ENCODE measurements at regions not wholly inside any gene's neighbourhood (a gene's known extent, or its start where the extent isn't known, plus 50 kb on each side); places are given as distances from the start of the nearest gene placed in this dataset.

DNA sequence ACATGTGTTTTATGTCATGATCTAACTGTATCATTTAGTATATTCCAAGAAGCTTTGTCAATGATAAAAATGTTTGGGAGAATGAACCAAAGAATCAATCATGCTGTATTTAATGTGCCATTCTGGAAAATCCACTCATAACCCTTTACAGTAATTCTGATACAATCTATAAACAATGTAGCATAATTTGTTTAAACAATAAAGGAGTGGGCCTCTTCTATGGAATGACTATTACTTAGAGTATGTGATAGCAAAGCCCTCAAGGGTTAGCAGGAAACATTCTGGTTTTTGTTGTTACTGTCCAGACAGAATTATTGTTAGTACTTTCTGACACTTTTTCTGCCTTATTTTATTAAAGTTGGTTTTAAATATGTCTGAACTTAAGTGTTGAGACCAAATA lies 1073.1 kb downstream of the SLITRK5 start:
- TF ChIP-seq, protein P1, sequence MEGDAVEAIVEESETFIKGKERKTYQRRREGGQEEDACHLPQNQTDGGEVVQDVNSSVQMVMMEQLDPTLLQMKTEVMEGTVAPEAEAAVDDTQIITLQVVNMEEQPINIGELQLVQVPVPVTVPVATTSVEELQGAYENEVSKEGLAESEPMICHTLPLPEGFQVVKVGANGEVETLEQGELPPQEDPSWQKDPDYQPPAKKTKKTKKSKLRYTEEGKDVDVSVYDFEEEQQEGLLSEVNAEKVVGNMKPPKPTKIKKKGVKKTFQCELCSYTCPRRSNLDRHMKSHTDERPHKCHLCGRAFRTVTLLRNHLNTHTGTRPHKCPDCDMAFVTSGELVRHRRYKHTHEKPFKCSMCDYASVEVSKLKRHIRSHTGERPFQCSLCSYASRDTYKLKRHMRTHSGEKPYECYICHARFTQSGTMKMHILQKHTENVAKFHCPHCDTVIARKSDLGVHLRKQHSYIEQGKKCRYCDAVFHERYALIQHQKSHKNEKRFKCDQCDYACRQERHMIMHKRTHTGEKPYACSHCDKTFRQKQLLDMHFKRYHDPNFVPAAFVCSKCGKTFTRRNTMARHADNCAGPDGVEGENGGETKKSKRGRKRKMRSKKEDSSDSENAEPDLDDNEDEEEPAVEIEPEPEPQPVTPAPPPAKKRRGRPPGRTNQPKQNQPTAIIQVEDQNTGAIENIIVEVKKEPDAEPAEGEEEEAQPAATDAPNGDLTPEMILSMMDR (IDR thresholded peaks at IDR 0.05; ENCODE audit: low read depth, low read length, missing input control): no peak
- TF ChIP-seq SP1 (IDR thresholded peaks at IDR 0.05) (no peak), GABPA (IDR thresholded peaks at IDR 0.05 in 1 of 2, conservative IDR thresholded peaks at IDR 0.05 in 1 of 2) (no peak), RAD21 (IDR thresholded peaks at IDR 0.05) (no peak), YY1 (IDR thresholded peaks at IDR 0.05) (no peak), RXRA (IDR thresholded peaks at IDR 0.05) (no peak), HNF4G (IDR thresholded peaks at IDR 0.05) (no peak), NR2F2 (IDR thresholded peaks at IDR 0.05) (no peak), FOXA1 (IDR thresholded peaks at IDR 0.05) (no peak), HNF4A (conservative IDR thresholded peaks at IDR 0.05) (no peak), JUND (IDR thresholded peaks at IDR 0.05) (no peak)
- TF ChIP-seq, protein P2, sequence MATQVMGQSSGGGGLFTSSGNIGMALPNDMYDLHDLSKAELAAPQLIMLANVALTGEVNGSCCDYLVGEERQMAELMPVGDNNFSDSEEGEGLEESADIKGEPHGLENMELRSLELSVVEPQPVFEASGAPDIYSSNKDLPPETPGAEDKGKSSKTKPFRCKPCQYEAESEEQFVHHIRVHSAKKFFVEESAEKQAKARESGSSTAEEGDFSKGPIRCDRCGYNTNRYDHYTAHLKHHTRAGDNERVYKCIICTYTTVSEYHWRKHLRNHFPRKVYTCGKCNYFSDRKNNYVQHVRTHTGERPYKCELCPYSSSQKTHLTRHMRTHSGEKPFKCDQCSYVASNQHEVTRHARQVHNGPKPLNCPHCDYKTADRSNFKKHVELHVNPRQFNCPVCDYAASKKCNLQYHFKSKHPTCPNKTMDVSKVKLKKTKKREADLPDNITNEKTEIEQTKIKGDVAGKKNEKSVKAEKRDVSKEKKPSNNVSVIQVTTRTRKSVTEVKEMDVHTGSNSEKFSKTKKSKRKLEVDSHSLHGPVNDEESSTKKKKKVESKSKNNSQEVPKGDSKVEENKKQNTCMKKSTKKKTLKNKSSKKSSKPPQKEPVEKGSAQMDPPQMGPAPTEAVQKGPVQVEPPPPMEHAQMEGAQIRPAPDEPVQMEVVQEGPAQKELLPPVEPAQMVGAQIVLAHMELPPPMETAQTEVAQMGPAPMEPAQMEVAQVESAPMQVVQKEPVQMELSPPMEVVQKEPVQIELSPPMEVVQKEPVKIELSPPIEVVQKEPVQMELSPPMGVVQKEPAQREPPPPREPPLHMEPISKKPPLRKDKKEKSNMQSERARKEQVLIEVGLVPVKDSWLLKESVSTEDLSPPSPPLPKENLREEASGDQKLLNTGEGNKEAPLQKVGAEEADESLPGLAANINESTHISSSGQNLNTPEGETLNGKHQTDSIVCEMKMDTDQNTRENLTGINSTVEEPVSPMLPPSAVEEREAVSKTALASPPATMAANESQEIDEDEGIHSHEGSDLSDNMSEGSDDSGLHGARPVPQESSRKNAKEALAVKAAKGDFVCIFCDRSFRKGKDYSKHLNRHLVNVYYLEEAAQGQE (IDR thresholded peaks at IDR 0.05): no peak
- TF ChIP-seq, protein P3, sequence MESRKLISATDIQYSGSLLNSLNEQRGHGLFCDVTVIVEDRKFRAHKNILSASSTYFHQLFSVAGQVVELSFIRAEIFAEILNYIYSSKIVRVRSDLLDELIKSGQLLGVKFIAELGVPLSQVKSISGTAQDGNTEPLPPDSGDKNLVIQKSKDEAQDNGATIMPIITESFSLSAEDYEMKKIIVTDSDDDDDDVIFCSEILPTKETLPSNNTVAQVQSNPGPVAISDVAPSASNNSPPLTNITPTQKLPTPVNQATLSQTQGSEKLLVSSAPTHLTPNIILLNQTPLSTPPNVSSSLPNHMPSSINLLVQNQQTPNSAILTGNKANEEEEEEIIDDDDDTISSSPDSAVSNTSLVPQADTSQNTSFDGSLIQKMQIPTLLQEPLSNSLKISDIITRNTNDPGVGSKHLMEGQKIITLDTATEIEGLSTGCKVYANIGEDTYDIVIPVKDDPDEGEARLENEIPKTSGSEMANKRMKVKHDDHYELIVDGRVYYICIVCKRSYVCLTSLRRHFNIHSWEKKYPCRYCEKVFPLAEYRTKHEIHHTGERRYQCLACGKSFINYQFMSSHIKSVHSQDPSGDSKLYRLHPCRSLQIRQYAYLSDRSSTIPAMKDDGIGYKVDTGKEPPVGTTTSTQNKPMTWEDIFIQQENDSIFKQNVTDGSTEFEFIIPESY (IDR thresholded peaks at IDR 0.05): no peak
- TF ChIP-seq, protein P4, sequence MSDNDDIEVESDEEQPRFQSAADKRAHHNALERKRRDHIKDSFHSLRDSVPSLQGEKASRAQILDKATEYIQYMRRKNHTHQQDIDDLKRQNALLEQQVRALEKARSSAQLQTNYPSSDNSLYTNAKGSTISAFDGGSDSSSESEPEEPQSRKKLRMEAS (IDR thresholded peaks at IDR 0.05): no peak

All from liver (tissue), 3 donors.